ENCODE measurements at regions not wholly inside any gene's neighbourhood (a gene's known extent, or its start where the extent isn't known, plus 50 kb on each side); places are given as distances from the start of the nearest gene placed in this dataset.
"Not testable (repeated sequence)": the region's sequence is repeated elsewhere in the genome, so short reads cannot be mapped to it uniquely, and the experiment has no call there.

DNA sequence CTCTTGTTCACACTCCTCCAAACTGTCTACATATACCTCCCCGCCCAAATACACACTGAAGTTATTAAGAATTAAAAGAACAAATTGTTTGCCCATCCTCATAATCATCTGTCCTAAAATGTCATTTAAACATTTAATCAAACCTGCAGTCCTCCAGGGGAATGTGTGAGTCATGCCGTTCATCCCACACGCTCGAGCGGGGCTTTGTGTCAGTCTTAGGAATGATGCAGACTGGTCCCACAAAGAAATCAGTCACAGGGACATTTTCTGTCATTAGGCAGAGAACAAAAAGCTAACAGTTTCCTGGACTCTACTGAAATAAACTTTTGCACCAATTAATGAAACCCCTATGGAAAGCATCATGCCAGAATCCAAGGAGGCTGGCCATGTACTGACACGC, 194.6 kb downstream of the ZNF92 start:
- not testable (repeated sequence) for H3K4me3 ChIP-seq (ENCODE audit: low read length); H3K27ac ChIP-seq (ENCODE audit: low read length); H3K27me3 ChIP-seq (ENCODE audit: control insufficient read depth, insufficient read depth, low read length); H3K4me1 ChIP-seq (ENCODE audit: control insufficient read depth, insufficient read depth, low read length); H3K9me3 ChIP-seq (ENCODE audit: control insufficient read depth, low read depth, low read length); DNase-seq; H3K36me3 ChIP-seq (ENCODE audit: control insufficient read depth, insufficient read depth, low read length)
- WGBS (ENCODE audit: insufficient coverage, low lambda C conversion rate): no CpG with 5 or more reads among the region's 6 CpGs

DNA sequence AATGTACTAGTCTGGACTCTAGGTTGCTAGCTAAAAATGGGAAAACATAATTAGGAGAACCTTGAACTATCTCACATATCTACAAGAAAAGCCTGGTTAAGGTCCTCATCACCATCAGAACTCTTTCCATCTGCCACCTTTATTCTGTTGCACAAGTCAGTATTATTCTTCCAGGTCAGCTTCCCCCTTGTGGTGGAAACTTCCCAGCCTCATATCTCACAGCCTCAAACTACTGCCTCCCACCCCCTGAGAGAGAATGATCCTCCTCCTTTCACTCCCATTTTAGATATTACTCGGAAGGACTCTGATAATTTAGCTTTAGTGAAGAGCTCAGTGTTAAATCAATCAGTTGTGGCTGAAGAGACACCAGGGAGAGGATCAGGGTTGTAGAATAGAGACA, 197.3 kb downstream of the ZNF92 start:
- H3K4me3 ChIP-seq (ENCODE audit: low read length): not testable (repeated sequence)
- WGBS (ENCODE audit: insufficient coverage, low lambda C conversion rate): no CpG with 5 or more reads among the region's 1 CpG

DNA sequence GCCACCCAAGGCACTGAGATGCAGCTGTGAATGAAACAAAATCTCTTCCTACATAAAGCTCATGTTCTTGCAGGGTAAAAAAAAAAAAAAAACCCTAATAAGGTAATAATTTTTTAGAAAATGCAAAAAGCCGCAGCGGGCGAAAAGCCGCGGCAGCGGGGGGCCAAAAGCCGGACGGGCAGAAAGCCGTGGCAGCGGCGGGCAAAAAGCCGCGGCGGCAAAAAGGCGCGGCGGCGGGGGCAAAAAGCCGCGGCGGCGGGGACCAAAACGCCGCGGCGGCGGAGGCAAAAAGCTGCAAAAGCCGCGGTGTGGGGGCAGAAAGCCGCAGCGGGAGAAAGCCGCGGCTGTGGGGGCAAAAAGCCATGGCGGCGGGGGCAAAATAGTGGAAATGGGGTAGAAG, 198.9 kb downstream of the ZNF92 start:
- not testable (repeated sequence) for DNase-seq

More for the DNA sequence above, 197.3 kb downstream of the ZNF92 start:
- not testable (repeated sequence) for H3K27me3 ChIP-seq (ENCODE audit: control insufficient read depth, insufficient read depth, low read length); H3K36me3 ChIP-seq (ENCODE audit: control insufficient read depth, insufficient read depth, low read length); H3K9me3 ChIP-seq (ENCODE audit: control insufficient read depth, low read depth, low read length); H3K27ac ChIP-seq (ENCODE audit: low read length); DNase-seq; H3K4me1 ChIP-seq (ENCODE audit: control insufficient read depth, insufficient read depth, low read length)

DNA sequence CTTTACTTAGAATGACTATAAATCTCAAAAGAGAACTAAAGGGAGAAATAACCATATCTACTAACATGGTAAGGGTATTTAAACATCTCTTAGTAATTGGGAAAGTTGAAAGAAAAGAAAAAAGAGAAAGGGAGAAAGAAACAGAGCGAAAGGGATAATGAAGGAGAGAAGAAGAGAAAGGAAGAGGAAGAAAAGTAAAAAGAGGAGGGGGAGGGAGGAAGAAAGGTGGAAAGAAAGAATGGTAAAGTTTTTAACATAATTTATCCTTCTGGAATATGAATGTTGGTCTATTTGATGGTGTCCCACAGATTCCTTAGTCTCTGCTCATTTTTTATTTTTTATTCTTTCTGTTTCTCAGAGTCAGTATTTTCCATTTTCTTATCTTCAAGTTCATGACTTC, 202.7 kb downstream of the ZNF92 start:
- not testable (repeated sequence) for H3K4me1 ChIP-seq (ENCODE audit: control insufficient read depth, insufficient read depth, low read length); H3K27me3 ChIP-seq (ENCODE audit: control insufficient read depth, insufficient read depth, low read length); H3K27ac ChIP-seq (ENCODE audit: low read length); H3K9me3 ChIP-seq (ENCODE audit: control insufficient read depth, low read depth, low read length); H3K4me3 ChIP-seq (ENCODE audit: low read length); DNase-seq; H3K36me3 ChIP-seq (ENCODE audit: control insufficient read depth, insufficient read depth, low read length)
- WGBS (ENCODE audit: insufficient coverage, low lambda C conversion rate): no CpG with 5 or more reads among the region's 1 CpG

More for the DNA sequence above, 198.9 kb downstream of the ZNF92 start:
- not testable (repeated sequence) for H3K4me3 ChIP-seq (ENCODE audit: low read length); H3K4me1 ChIP-seq (ENCODE audit: control insufficient read depth, insufficient read depth, low read length); H3K27me3 ChIP-seq (ENCODE audit: control insufficient read depth, insufficient read depth, low read length); H3K36me3 ChIP-seq (ENCODE audit: control insufficient read depth, insufficient read depth, low read length); H3K9me3 ChIP-seq (ENCODE audit: control insufficient read depth, low read depth, low read length); H3K27ac ChIP-seq (ENCODE audit: low read length)
- no CpG with 5 or more reads among the region's 35 CpGs for WGBS (ENCODE audit: insufficient coverage, low lambda C conversion rate)

DNA sequence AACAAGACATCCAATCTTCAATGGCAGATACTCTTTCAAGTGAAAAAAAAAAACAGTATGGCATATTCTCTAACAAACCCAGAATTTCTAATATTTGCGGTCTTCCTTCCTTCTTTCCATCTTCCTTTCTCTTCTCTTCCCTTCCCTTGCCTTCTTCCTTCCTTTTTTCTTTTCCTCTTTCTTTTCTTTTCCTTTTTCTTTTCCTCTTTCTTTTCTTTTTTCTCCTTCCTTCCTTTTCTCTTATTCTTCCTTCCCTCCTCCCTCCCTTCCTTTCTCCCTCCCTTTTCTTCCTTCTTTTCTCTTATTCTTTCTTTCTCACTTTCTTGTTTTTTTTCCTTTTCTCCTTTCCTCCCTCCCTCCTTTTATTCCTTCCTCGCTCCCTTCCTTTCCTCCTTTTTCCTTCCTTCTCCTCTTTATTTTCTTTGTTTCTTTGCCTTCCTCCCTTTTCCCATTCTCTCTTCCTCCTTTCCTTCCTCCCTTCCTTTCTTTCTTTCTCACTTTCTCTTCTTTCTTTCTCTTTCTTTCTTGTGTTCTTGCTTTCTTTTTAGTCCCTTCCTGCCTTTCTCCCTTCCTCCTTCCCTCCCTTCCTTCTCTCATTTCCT, 209.0 kb downstream of the ZNF92 start:
- H3K9me3 ChIP-seq (ENCODE audit: control insufficient read depth, low read depth, low read length); H3K27me3 ChIP-seq (ENCODE audit: control insufficient read depth, insufficient read depth, low read length); H3K27ac ChIP-seq (ENCODE audit: low read length); H3K4me1 ChIP-seq (ENCODE audit: control insufficient read depth, insufficient read depth, low read length); DNase-seq; H3K4me3 ChIP-seq (ENCODE audit: low read length); H3K36me3 ChIP-seq (ENCODE audit: control insufficient read depth, insufficient read depth, low read length): not testable (repeated sequence)
- 80% methylated on average over 1 of the region's 2 CpGs for WGBS (ENCODE audit: insufficient coverage, low lambda C conversion rate)

DNA sequence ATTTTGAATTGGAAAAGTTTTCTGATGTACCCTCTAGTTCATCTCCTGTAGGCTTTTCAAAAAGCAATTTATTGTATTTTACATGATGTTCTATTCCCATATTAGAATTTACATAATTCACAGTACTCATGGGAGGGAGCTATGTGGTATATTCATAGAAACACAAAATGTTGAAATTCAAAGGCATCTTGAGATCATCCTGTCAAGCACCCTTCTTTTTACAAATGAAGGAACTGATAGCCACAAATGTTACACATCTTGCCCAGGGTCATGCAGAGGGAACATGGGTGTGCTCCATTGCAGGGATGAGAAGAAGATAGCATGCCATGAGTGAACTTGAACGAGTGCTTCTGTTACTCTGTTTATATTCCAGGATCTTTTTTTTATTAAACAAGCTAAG, 228.8 kb downstream of the ZNF92 start:
- H3K9me3 ChIP-seq (ENCODE audit: control insufficient read depth, low read depth, low read length); H3K36me3 ChIP-seq (ENCODE audit: control insufficient read depth, insufficient read depth, low read length): not testable (repeated sequence)
- 60% methylated on average over 1 of the region's 1 CpG for WGBS (ENCODE audit: insufficient coverage, low lambda C conversion rate)

DNA sequence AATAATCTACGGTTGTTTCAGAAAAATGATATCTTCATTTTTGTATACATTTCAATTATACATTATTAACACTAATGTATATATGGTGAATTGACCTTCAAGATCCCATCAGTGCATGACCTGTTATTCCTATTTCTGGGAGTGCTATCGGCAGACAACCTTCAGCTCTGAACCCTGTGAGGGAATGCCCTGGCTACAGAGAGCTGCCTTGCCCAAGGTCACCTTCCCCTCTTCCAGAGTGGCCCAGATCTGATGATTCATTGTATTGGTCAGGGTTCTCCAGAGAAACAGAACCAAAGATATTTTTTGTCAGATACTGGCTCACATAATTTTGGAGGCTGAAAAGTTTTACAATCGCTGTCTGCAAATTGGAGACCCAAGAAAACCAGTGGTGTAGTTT, 235.5 kb downstream of the ZNF92 start:
- H3K27me3 ChIP-seq (ENCODE audit: control insufficient read depth, insufficient read depth, low read length): peaks cover 5% of the 10 kb centered on the region
- DNase-seq: no peak
- 100% methylated on average over 1 of the region's 3 CpGs for WGBS (ENCODE audit: insufficient coverage, low lambda C conversion rate)
- H3K27ac ChIP-seq (ENCODE audit: low read length): no peak overlapping the region
- no peaks in the 10 kb centered on the region for H3K4me1 ChIP-seq (ENCODE audit: control insufficient read depth, insufficient read depth, low read length)
- H3K36me3 ChIP-seq (ENCODE audit: control insufficient read depth, insufficient read depth, low read length): no peaks in the 10 kb centered on the region
- H3K4me3 ChIP-seq (ENCODE audit: low read length): no peak overlapping the region
- no peaks in the 10 kb centered on the region for H3K9me3 ChIP-seq (ENCODE audit: control insufficient read depth, low read depth, low read length)

More for the DNA sequence above, 228.8 kb downstream of the ZNF92 start:
- DNase-seq; H3K4me1 ChIP-seq (ENCODE audit: control insufficient read depth, insufficient read depth, low read length); H3K4me3 ChIP-seq (ENCODE audit: low read length); H3K27ac ChIP-seq (ENCODE audit: low read length); H3K27me3 ChIP-seq (ENCODE audit: control insufficient read depth, insufficient read depth, low read length): not testable (repeated sequence)

DNA sequence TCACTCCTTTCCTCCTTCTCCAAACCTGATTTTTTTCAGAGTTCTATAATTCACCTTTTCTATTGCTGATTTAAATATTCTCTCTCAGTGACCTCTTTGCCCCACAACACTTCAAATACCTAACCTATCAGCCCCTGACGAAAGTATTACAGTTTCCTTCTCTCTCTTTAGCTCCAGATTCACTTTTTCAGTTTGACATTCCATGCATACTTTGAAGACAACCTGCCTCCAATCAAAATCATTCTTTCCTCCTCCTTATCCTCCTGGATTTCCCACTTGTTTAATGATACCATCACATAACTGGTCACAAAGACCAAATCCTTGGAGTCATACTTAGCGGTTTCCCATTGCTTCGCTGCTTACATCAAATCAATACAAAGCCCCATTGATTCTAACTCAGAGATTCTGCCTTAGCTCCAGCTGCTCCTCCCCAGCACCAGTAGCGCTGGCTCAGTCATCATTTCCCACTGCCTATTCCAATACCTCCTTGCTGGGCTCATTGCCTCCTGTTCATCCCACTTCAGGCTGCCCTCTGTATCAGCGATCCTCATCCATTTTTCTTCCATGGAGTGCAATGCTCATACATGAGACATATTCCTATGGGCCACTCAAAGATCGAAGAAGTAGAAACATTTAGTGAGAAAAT, 240.1 kb downstream of the ZNF92 start:
- H3K4me1 ChIP-seq (ENCODE audit: control insufficient read depth, insufficient read depth, low read length); H3K4me3 ChIP-seq (ENCODE audit: low read length); DNase-seq; H3K27me3 ChIP-seq (ENCODE audit: control insufficient read depth, insufficient read depth, low read length); H3K9me3 ChIP-seq (ENCODE audit: control insufficient read depth, low read depth, low read length); H3K27ac ChIP-seq (ENCODE audit: low read length); H3K36me3 ChIP-seq (ENCODE audit: control insufficient read depth, insufficient read depth, low read length): not testable (repeated sequence)
- WGBS (ENCODE audit: insufficient coverage, low lambda C conversion rate): 46% methylated on average over 2 of the region's 6 CpGs

DNA sequence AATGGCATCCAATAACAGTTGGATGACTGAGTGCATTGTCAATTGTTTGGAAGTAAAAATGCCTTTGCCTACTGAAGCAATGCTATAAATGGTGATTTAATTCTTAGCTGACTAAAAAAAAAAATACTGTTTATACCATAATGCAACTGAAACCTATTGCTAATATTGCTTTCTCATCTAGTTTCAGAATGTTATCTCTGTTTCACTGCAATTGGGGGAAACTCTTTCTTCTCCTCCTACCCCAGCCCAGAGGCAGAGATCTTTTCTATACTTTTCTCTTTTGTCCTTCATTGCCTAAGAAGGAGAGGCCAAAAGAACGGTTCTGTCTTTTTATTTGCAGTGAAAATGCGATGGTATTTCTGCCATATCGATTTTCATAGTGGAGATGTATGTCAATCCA, 242.5 kb downstream of the ZNF92 start:
- no CpG with 5 or more reads among the region's 3 CpGs for WGBS (ENCODE audit: insufficient coverage, low lambda C conversion rate)
- H3K36me3 ChIP-seq (ENCODE audit: control insufficient read depth, insufficient read depth, low read length); H3K4me1 ChIP-seq (ENCODE audit: control insufficient read depth, insufficient read depth, low read length): not testable (repeated sequence)

DNA sequence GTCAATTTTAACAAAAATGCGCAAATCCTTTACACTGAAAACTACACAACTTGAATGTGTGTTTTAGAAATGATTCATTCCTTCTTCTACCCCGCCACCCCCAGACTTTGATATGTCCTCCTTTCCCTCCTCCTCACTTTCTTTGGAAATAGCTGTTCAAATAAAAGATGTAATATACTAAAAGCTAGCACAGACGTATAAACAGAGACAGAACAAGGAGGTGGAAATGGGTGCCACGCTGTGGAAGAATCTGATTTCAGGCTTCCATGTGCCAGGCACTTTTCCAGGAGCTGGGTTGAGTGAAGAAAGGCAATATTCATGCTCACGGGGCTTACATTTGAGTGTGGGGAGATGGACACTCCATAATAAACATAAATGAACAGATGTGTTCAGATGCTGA, 246.6 kb downstream of the ZNF92 start:
- H3K4me3 ChIP-seq (ENCODE audit: low read length); H3K27me3 ChIP-seq (ENCODE audit: control insufficient read depth, insufficient read depth, low read length); H3K4me1 ChIP-seq (ENCODE audit: control insufficient read depth, insufficient read depth, low read length); DNase-seq; H3K27ac ChIP-seq (ENCODE audit: low read length); H3K36me3 ChIP-seq (ENCODE audit: control insufficient read depth, insufficient read depth, low read length); H3K9me3 ChIP-seq (ENCODE audit: control insufficient read depth, low read depth, low read length): not testable (repeated sequence)
- WGBS (ENCODE audit: insufficient coverage, low lambda C conversion rate): 80% methylated on average over 2 of the region's 5 CpGs

More for the DNA sequence above, 242.5 kb downstream of the ZNF92 start:
- H3K27ac ChIP-seq (ENCODE audit: low read length); H3K27me3 ChIP-seq (ENCODE audit: control insufficient read depth, insufficient read depth, low read length); H3K9me3 ChIP-seq (ENCODE audit: control insufficient read depth, low read depth, low read length); DNase-seq; H3K4me3 ChIP-seq (ENCODE audit: low read length): not testable (repeated sequence)

DNA sequence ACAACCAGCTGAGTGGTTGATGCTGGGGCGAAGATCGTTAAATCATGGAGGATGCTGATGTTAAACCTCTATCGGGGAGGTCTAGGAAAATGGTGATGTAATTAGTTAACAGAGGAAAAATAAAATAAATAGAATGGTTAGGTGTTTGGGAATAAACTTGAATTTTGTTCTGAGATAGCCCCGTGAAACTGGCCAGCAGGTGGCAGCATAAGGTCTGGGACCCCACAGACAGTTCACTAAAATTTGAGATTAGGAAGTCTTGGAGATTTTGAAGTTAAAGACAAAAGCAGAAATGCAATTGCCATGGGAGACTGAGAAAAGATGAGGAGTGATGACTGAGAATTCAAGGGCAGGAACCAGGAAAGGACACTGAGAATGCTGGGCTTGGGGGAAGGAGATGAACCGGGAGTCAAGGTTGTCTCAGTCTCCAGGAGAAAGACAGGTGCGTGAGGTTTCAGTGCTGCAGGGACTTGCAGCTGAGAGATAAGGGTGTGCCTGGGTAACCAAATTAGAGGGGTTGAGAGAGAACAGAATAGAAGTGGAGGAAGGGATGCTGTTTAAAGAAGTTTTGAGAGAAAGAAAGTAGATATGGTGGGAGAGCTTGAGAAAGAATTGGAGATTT, 248.0 kb downstream of the ZNF92 start:
- 13% methylated on average over 3 of the region's 6 CpGs for WGBS (ENCODE audit: insufficient coverage, low lambda C conversion rate)

More for the DNA sequence above, 248.0 kb downstream of the ZNF92 start:
- H3K36me3 ChIP-seq (ENCODE audit: control insufficient read depth, insufficient read depth, low read length); H3K4me1 ChIP-seq (ENCODE audit: control insufficient read depth, insufficient read depth, low read length); H3K4me3 ChIP-seq (ENCODE audit: low read length); H3K27ac ChIP-seq (ENCODE audit: low read length); H3K9me3 ChIP-seq (ENCODE audit: control insufficient read depth, low read depth, low read length); H3K27me3 ChIP-seq (ENCODE audit: control insufficient read depth, insufficient read depth, low read length): not testable (repeated sequence)
- peak in 1 of 2 donors; percentile 1 for DNase-seq

Measured in large intestine (tissue), 3 donors.